DND-41 (cell line): ENCODE measurements at regions not wholly inside any gene's neighbourhood (a gene's known extent, or its start where the extent isn't known, plus 50 kb on each side); places are given as distances from the start of the nearest gene placed in this dataset.

Experiments used
- EZH2 ChIP-seq: IDR thresholded peaks from 3 replicates; pipeline ENCODE4 v1.6.1; 2012; ENCODE audit warnings: borderline replicate concordance, low read depth, mild to moderate bottlenecking, moderate library complexity, low read length, inconsistent platforms; ENCODE audit not compliant: severe bottlenecking
- TF ChIP-seq, protein P1 (sequence below): IDR thresholded peaks from 2 replicates; pipeline ENCODE4 v1.5.1; 2012; ENCODE audit warnings: borderline replicate concordance, low read length, moderate library complexity, mild to moderate bottlenecking; ENCODE audit not compliant: poor library complexity, severe bottlenecking; ENCODE audit errors: extremely low read depth

- TF ChIP-seq, protein P1, sequence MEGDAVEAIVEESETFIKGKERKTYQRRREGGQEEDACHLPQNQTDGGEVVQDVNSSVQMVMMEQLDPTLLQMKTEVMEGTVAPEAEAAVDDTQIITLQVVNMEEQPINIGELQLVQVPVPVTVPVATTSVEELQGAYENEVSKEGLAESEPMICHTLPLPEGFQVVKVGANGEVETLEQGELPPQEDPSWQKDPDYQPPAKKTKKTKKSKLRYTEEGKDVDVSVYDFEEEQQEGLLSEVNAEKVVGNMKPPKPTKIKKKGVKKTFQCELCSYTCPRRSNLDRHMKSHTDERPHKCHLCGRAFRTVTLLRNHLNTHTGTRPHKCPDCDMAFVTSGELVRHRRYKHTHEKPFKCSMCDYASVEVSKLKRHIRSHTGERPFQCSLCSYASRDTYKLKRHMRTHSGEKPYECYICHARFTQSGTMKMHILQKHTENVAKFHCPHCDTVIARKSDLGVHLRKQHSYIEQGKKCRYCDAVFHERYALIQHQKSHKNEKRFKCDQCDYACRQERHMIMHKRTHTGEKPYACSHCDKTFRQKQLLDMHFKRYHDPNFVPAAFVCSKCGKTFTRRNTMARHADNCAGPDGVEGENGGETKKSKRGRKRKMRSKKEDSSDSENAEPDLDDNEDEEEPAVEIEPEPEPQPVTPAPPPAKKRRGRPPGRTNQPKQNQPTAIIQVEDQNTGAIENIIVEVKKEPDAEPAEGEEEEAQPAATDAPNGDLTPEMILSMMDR, result no peak
- no peak for TF ChIP-seq EZH2
Measured at GRCh38 chrX:125954236-125954635, 211.9 kb downstream of the DCAF12L2 start.
